BJ (cell line): ENCODE measurements at regions not wholly inside any gene's neighbourhood (a gene's known extent, or its start where the extent isn't known, plus 50 kb on each side); places are given as distances from the start of the nearest gene placed in this dataset.

ENCODE experiments used
- CTCF ChIA-PET: fragments of 350-600 bp; formaldehyde crosslinking; extraction: SDS; loops from one replicate; lab custom pipeline; 2021; ENCODE audit warnings: antibody characterized with exemption, inconsistent platforms; lab: Yijun Ruan, JAX
- POLR2A ChIA-PET: fragments of 300-600 bp; sonication (Branson Sonifier 250); formaldehyde crosslinking; extraction: SDS; loops from one replicate; lab custom pipeline; 2021; ENCODE audit warnings: antibody characterized with exemption; lab: Charles Lee
- DNase-seq: peaks from one replicate; pipeline ENCODE4 v3.0.0-alpha.2; 2011; ENCODE audit warnings: low read depth
- H3K27me3 ChIP-seq: 2 replicates; pipeline ENCODE4 v1.6.0; 2011; ENCODE audit warnings: low read length; ENCODE audit not compliant: control insufficient read depth, insufficient read depth
- H3K36me3 ChIP-seq: 2 replicates; pipeline ENCODE4 v1.5.1; 2011; ENCODE audit warnings: low read length; ENCODE audit not compliant: control insufficient read depth, insufficient read depth
- H3K4me3 ChIP-seq: 2 replicates; pipeline ENCODE4 v1.5.1; 2011; ENCODE audit warnings: low read depth, mild to moderate bottlenecking, control low read depth, low read length
- TF ChIP-seq, protein P1 (sequence below): IDR thresholded peaks from 2 replicates; pipeline ENCODE4 v1.5.1; 2011; ENCODE audit warnings: low read depth, mild to moderate bottlenecking, control low read depth, inconsistent platforms, low read length, moderate library complexity; ENCODE audit not compliant: insufficient read depth

DNA sequence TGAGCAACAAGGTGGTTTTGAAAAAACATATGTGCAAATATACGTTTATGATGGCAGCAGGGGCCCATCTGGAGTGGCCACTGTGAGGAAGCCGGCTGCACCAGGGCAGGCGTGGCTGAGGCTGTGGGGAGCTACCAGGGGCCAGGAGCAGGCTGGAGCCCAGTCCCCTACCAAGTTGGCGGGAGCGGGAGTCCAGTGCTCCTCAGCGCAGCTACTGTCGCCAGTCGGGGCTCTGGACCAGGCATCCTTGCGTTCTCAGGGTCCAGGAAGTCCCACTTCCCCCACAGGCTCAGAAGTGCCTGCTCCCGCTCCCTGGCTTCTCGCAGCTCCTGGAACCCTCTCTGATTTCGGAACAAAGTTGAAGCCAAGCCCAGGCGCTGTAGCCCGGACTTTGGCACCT, 1377.5 kb upstream of the FLRT2 start:
- TF ChIP-seq, protein P1, sequence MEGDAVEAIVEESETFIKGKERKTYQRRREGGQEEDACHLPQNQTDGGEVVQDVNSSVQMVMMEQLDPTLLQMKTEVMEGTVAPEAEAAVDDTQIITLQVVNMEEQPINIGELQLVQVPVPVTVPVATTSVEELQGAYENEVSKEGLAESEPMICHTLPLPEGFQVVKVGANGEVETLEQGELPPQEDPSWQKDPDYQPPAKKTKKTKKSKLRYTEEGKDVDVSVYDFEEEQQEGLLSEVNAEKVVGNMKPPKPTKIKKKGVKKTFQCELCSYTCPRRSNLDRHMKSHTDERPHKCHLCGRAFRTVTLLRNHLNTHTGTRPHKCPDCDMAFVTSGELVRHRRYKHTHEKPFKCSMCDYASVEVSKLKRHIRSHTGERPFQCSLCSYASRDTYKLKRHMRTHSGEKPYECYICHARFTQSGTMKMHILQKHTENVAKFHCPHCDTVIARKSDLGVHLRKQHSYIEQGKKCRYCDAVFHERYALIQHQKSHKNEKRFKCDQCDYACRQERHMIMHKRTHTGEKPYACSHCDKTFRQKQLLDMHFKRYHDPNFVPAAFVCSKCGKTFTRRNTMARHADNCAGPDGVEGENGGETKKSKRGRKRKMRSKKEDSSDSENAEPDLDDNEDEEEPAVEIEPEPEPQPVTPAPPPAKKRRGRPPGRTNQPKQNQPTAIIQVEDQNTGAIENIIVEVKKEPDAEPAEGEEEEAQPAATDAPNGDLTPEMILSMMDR = no peak
- Histone ChIP-seq H3K4me3 (no peak overlapping the region), H3K27me3 (no peaks in the 10 kb centered on the region), H3K36me3 (no peaks in the 10 kb centered on the region)
- CTCF ChIA-PET = no interaction called here
- POLR2A ChIA-PET = no interaction called here
- DNase-seq = no peak

DNA sequence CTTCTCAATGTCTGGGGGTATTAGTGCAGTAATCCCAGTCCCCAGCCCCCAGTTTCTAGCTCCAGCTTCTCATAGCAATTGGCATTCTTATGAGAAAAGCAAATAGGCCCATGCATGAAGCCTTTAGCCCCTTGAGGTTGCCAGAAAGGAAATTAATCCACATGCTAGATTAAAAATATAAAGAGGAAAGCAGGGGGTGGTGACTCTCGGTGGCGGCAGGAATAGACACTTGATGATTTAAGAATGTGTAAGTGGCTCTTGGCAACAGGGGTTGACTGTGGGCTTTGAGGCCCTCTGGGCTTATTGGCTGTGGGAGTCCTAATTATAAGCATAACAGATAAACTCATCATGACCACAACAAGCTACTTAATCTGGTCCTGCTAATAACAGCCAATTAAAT, 1367.3 kb upstream of the FLRT2 start:
- no peak for DNase-seq

GRCh38 chr14:84167026-84167425, 1362.9 kb upstream of the FLRT2 start:
- no peak for DNase-seq
- no peaks in the 10 kb centered on the region for H3K27me3 ChIP-seq
- ChIA-PET POLR2A (no interaction called here), CTCF (no interaction called here)
- TF ChIP-seq, protein P1 = no peak
- no peaks in the 10 kb centered on the region for H3K36me3 ChIP-seq
- no peak overlapping the region for H3K4me3 ChIP-seq

More for the DNA sequence above, 1367.3 kb upstream of the FLRT2 start:
- Histone ChIP-seq H3K4me3 (no peak overlapping the region), H3K36me3 (no peaks in the 10 kb centered on the region), H3K27me3 (no peaks in the 10 kb centered on the region)
- ChIA-PET CTCF (no interaction called here), POLR2A (no interaction called here)
- TF ChIP-seq, protein P1 = no peak

GRCh38 chr14:84180336-84180735, 1349.6 kb upstream of the FLRT2 start:
- ChIA-PET POLR2A (no interaction called here), CTCF (no interaction called here)
- H3K4me3 ChIP-seq = no peak overlapping the region
- no peaks in the 10 kb centered on the region for H3K36me3 ChIP-seq
- TF ChIP-seq, protein P1 = no peak
- no peak for DNase-seq
- H3K27me3 ChIP-seq = no peaks in the 10 kb centered on the region

DNA sequence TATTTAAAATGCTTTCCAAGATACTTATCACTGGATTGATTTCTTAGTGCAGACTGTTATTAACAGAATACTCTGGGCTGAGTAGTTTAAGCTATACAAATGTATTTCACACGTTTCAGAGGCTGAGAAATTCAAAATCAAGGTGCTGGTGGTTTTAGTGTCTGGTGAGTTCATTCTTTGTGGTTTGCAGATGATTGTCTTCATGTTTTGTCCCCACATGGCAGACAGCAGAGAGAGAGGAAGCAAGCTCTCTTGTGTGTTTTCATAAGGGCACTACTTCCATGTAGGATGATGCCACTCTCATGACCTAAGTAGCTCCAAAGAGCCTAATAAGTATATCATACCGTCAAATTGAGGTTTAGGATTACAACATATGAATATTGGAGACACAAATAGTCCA, 1348.9 kb upstream of the FLRT2 start:
- POLR2A ChIA-PET = no interaction called here
- H3K36me3 ChIP-seq = no peaks in the 10 kb centered on the region
- H3K4me3 ChIP-seq = no peak overlapping the region
- TF ChIP-seq, protein P1 = no peak
- CTCF ChIA-PET = no interaction called here
- DNase-seq = no peak
- H3K27me3 ChIP-seq = no peaks in the 10 kb centered on the region
